GM21367 (cell line): ENCODE measurements at regions not wholly inside any gene's neighbourhood (a gene's known extent, or its start where the extent isn't known, plus 50 kb on each side); places are given as distances from the start of the nearest gene placed in this dataset.

Source experiments
- ATAC-seq: cut with Tn5 transposase; IDR thresholded peaks from one replicate; pipeline ENCODE4 v1.9.1; 2021; ENCODE audit not compliant: unreplicated experiment

- no peak for ATAC-seq
These were observed 395.4 kb downstream of the SAMD5 start for GRCh38 chr6:147903931-147904330.

- ATAC-seq: no peak
These were observed 395.9 kb downstream of the SAMD5 start for GRCh38 chr6:147904416-147904815.

- ATAC-seq: no peak
These were observed 397.2 kb downstream of the SAMD5 start for GRCh38 chr6:147905711-147906110.

- no peak for ATAC-seq
These were observed 397.9 kb downstream of the SAMD5 start for GRCh38 chr6:147906361-147906760.

- no peak for ATAC-seq
These were observed 401.1 kb downstream of the SAMD5 start for GRCh38 chr6:147909640-147910039.

- ATAC-seq: no peak
These were observed 401.8 kb downstream of the SAMD5 start for GRCh38 chr6:147910281-147910680.

- ATAC-seq: no peak
These were observed 402.6 kb downstream of the SAMD5 start for GRCh38 chr6:147911057-147911456.

GRCh38 chr6:147911686-147912085, 403.2 kb downstream of the SAMD5 start:
- ATAC-seq: no peak

- no peak for ATAC-seq
These were observed 414.3 kb downstream of the SAMD5 start for GRCh38 chr6:147922799-147923198.

GRCh38 chr6:147924598-147924997, 416.1 kb downstream of the SAMD5 start:
- no peak for ATAC-seq

- no peak for ATAC-seq
These were observed 416.8 kb upstream of the SASH1 start for GRCh38 chr6:147925826-147926225.

- no peak for ATAC-seq
These were observed 411.9 kb upstream of the SASH1 start for GRCh38 chr6:147930745-147931144.

- no peak for ATAC-seq
These were observed 409.4 kb upstream of the SASH1 start for GRCh38 chr6:147933224-147933623.

GRCh38 chr6:147935656-147936055, 407.0 kb upstream of the SASH1 start:
- ATAC-seq: no peak

GRCh38 chr6:147936703-147937470, 405.8 kb upstream of the SASH1 start:
- ATAC-seq: no peak

- ATAC-seq: no peak
These were observed 401.5 kb upstream of the SASH1 start for GRCh38 chr6:147941143-147941542.

GRCh38 chr6:147942363-147942762, 400.3 kb upstream of the SASH1 start:
- no peak for ATAC-seq

GRCh38 chr6:147944122-147944521, 398.5 kb upstream of the SASH1 start:
- ATAC-seq: no peak

- ATAC-seq: no peak
These were observed 395.1 kb upstream of the SASH1 start for GRCh38 chr6:147947521-147947920.

- ATAC-seq: no peak
These were observed 392.5 kb upstream of the SASH1 start for GRCh38 chr6:147949981-147950622.

GRCh38 chr6:147950623-147950987, 392.0 kb upstream of the SASH1 start:
- no peak for ATAC-seq

GRCh38 chr6:147951726-147952125, 390.9 kb upstream of the SASH1 start:
- no peak for ATAC-seq

GRCh38 chr6:147954938-147955337, 387.7 kb upstream of the SASH1 start:
- no peak for ATAC-seq
